ENCODE measurements at regions not wholly inside any gene's neighbourhood (a gene's known extent, or its start where the extent isn't known, plus 50 kb on each side); places are given as distances from the start of the nearest gene placed in this dataset.
A peak's percentile ranks its signal among the peaks of the same experiment; 100 is the strongest.

GRCh38 chr12:61355105-61355504 is 905.1 kb upstream of the USP15 start:
- DNase-seq (ENCODE audit: low read depth in 4 of 4, low spot score in 3 of 4): no peak

- DNase-seq (ENCODE audit: low read depth in 4 of 4, low spot score in 3 of 4): no peak
These were observed 903.7 kb upstream of the USP15 start for GRCh38 chr12:61356485-61356884.

- DNase-seq (ENCODE audit: low read depth in 4 of 4, low spot score in 3 of 4): no peak
These were observed 902.7 kb upstream of the USP15 start for GRCh38 chr12:61357496-61357895.

GRCh38 chr12:61362037-61362436 is 898.2 kb upstream of the USP15 start:
- no peak for DNase-seq (ENCODE audit: low read depth in 4 of 4, low spot score in 3 of 4)

- no peak for DNase-seq (ENCODE audit: low read depth in 4 of 4, low spot score in 3 of 4)
These were observed 895.2 kb upstream of the USP15 start for GRCh38 chr12:61365001-61365400.

GRCh38 chr12:61367281-61367785 is 892.9 kb upstream of the USP15 start:
- no peak for DNase-seq (ENCODE audit: low read depth in 4 of 4, low spot score in 3 of 4)

GRCh38 chr12:61369241-61369910 is 890.8 kb upstream of the USP15 start:
- no peak for DNase-seq (ENCODE audit: low read depth in 4 of 4, low spot score in 3 of 4)

GRCh38 chr12:61384511-61384910 is 875.7 kb upstream of the USP15 start:
- no peak for DNase-seq (ENCODE audit: low read depth in 4 of 4, low spot score in 3 of 4)

GRCh38 chr12:61385771-61386170 is 874.4 kb upstream of the USP15 start:
- no peak for DNase-seq (ENCODE audit: low read depth in 4 of 4, low spot score in 3 of 4)

- no peak for DNase-seq (ENCODE audit: low read depth in 4 of 4, low spot score in 3 of 4)
These were observed 862.5 kb upstream of the USP15 start for GRCh38 chr12:61397668-61398067.

- no peak for DNase-seq (ENCODE audit: low read depth in 4 of 4, low spot score in 3 of 4)
These were observed 848.0 kb upstream of the USP15 start for GRCh38 chr12:61412201-61412600.

- DNase-seq (ENCODE audit: low read depth in 4 of 4, low spot score in 3 of 4): no peak
These were observed 845.7 kb upstream of the USP15 start for GRCh38 chr12:61414470-61414869.

- DNase-seq (ENCODE audit: low read depth in 4 of 4, low spot score in 3 of 4): no peak
These were observed 837.4 kb upstream of the USP15 start for GRCh38 chr12:61422786-61423185.

- DNase-seq (ENCODE audit: low read depth in 4 of 4, low spot score in 3 of 4): no peak
These were observed 808.1 kb upstream of the USP15 start for GRCh38 chr12:61452076-61452475.

GRCh38 chr12:61487728-61488127 is 772.5 kb upstream of the USP15 start:
- no peak for DNase-seq (ENCODE audit: low read depth in 4 of 4, low spot score in 3 of 4)

GRCh38 chr12:61490526-61491498 is 769.4 kb upstream of the USP15 start:
- no peak for DNase-seq (ENCODE audit: low read depth in 4 of 4, low spot score in 3 of 4)

GRCh38 chr12:61502179-61502578 is 758.0 kb upstream of the USP15 start:
- DNase-seq (ENCODE audit: low read depth in 4 of 4, low spot score in 3 of 4): no peak

GRCh38 chr12:61504396-61505080 is 755.7 kb upstream of the USP15 start:
- DNase-seq (ENCODE audit: low read depth in 4 of 4, low spot score in 3 of 4): peak in 1 of 4 donors; percentile 22

- no peak for DNase-seq (ENCODE audit: low read depth in 4 of 4, low spot score in 3 of 4)
These were observed 746.7 kb upstream of the USP15 start for GRCh38 chr12:61513499-61513898.

GRCh38 chr12:61514016-61514415 is 746.2 kb upstream of the USP15 start:
- DNase-seq (ENCODE audit: low read depth in 4 of 4, low spot score in 3 of 4): no peak

- DNase-seq (ENCODE audit: low read depth in 4 of 4, low spot score in 3 of 4): no peak
These were observed 738.9 kb upstream of the USP15 start for GRCh38 chr12:61521258-61521657.
